ENCODE measurements at regions not wholly inside any gene's neighbourhood (a gene's known extent, or its start where the extent isn't known, plus 50 kb on each side); places are given as distances from the start of the nearest gene placed in this dataset.

GRCh38 chr18:25612466-25612865 lies 260.5 kb upstream of the ZNF521 start:
- TF ChIP-seq CTCF (conservative IDR thresholded peaks at IDR 0.05; ENCODE audit: low read depth, low read length), result no peak
- no peak for TF ChIP-seq CHD1 (IDR thresholded peaks at IDR 0.05; ENCODE audit: low read depth, low read length)
- TF ChIP-seq ELK1 (IDR thresholded peaks at IDR 0.05; ENCODE audit: borderline replicate concordance, low read depth, low read length), result no peak

All from IMR-90 (cell line).